SK-N-DZ (cell line): ENCODE measurements at regions not wholly inside any gene's neighbourhood (a gene's known extent, or its start where the extent isn't known, plus 50 kb on each side); places are given as distances from the start of the nearest gene placed in this dataset.

Source experiments
- DNase-seq: peaks from one replicate; pipeline ENCODE4 v3.0.0-alpha.2; 2015; ENCODE audit warnings: low spot score

DNA sequence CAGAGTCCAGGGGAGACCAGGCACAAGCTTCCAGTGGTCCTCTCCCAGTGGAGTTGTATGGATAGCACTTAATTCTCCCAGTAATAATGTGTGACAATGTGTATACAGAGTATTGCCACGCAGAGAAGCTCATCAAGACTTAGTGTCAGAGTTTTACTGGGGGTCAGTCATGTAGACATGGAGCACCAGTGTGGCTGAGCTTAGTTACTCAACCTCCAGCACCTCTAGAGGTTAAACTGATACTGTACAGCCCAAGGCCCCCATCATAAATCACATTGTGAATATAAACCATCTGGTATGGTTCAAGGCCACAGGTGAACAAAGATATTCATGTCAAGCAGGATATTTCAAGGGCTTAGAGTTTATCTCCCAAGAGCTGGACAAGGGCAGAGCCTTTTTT lies 378.1 kb upstream of the TMPO start:
- no peak for DNase-seq

DNA sequence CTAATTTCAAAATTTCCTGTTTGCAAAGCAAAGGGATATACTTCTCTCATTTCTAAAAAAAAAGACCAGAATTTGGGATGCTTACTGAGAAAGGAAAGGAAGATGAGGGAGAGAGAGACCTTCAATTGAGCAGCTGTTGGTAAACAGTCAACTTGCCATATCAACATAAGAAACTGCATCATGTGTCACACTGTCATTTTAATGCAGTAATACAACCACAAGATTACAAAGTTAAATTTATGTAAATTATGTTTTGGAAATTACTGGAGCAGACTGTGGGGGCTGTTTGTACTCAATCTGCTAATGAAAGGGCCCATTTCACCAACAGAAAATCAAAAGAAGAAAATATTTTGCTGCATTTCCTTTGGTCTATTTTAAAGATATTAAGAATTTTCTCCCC lies 370.4 kb upstream of the TMPO start:
- DNase-seq = no peak

- no peak for DNase-seq
These were observed 369.3 kb upstream of the TMPO start for GRCh38 chr12:98146043-98146442.

DNA sequence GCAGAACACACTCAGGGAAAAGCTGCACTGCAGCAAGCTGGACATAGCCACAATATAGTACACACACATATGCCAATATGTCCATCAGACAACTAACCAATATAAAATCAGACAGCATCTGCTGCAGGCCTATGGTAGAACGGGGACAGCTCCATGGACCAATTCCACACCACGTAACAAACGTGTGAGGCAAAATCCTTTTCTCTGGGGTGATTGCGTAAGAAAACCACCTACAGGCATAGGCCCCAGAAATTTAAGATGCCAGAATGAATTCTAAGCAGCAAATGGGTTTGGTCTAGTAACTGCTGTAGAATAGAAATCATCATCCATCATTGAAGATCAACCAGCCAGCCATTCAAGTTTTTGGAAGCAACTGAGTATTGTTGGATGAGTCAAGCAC lies 368.9 kb upstream of the TMPO start:
- no peak for DNase-seq

DNA sequence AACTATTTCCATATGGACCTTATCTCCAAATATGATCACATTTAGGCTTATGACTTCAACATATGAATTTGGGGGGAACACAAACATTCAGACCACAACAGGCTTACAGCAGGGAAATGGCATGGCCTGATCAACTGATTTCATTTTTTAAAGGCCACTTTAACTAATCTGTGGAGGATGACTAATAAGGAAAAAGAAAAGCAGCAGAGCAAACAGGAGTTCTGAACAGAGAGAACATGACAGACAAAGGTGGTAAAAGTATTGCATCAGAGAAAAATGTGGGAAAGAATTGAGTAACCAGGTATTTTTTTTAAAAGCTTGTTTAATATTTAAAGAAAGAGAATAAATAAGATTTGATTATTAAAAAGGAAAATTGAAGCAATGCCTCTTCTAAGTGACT lies 366.1 kb upstream of the TMPO start:
- no peak for DNase-seq

- DNase-seq = peak; percentile 11
These were observed 365.6 kb upstream of the TMPO start for GRCh38 chr12:98149691-98150210.

DNA sequence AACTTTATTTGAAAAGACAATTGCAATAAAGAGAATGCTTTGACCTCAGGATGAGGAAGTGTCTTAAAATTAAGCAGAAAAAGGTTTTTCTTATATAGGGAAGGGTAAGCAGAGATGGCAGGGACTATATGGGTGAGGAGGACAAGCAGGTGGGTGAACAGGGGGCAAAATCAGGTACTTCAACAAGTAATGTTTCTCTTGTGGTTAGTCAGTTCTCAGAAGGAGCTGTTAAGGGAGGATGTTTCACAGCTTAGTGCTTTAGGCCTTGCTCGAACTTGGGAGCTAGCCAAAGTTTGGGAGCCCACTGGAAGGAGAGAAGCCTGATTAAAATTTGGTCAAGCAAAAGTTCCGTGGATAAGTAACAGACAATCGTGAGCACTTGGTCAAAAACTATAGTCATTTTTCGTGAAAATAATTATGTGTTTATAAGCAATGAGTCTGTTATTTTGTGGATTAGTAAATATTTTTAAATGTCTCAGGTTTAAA lies 364.2 kb upstream of the TMPO start:
- no peak for DNase-seq

GRCh38 chr12:98151984-98152383 lies 363.4 kb upstream of the TMPO start:
- no peak for DNase-seq

DNA sequence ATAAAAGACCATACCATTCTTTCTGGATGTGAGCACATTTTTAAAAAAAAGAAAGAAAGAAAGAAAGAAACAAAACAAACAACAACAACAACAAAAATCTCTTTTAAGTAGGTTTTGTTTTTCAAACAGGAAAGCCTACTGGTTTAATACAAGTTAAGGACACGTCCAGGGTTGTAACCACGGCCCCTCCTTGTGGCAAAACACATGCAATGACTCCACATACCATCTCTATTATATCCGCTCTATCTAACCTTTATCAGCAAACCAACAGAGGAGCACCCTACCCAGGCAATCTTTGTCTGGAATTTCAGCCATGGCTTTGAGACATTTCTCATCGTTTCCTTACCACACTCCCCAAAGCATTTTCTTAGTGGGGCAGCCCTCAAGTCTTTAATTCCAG lies 360.5 kb upstream of the TMPO start:
- DNase-seq = peak; percentile 37

- no peak for DNase-seq
These were observed 358.7 kb upstream of the TMPO start for GRCh38 chr12:98156697-98157096.

- no peak for DNase-seq
These were observed 352.3 kb upstream of the TMPO start for GRCh38 chr12:98162906-98163678.

DNA sequence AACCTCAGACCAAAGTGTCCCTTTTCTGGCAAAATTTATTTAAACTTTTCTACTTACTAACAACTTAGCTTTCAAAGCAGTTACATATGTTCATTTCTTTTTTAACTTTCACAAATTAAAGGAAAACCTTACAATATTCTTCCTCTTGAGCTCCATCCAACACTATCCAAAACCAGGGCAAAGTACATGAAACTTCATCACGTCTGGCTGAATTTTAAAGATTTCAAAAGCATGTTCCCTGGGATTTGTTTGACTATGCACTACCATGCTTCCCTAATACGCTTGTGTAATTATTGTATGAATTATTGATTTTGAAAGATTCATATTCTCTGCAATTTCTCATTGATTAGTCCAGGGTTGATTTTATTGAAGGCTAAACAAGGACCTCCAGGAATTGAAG lies 343.1 kb upstream of the TMPO start:
- DNase-seq = no peak

DNA sequence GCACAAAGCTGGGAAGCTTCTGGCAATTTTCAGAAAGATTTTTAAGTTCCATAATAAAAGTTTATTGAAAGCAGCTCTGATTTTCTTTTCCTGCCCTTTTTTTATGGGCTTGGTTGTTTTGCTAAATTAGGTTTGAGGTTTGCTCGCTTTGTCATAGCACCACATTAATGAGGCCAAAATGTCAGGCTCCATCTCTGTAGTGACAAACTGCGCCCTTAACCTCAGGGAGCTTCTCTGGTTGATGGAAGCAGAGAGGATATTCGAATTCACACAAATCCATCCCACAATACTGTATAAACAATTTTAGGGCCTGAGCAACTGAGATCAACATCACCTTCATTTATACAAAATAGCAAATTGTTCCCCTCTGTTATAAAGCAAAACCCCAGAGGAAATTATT lies 342.6 kb upstream of the TMPO start:
- DNase-seq = no peak

- DNase-seq = no peak
These were observed 341.5 kb upstream of the TMPO start for GRCh38 chr12:98173773-98174427.

DNA sequence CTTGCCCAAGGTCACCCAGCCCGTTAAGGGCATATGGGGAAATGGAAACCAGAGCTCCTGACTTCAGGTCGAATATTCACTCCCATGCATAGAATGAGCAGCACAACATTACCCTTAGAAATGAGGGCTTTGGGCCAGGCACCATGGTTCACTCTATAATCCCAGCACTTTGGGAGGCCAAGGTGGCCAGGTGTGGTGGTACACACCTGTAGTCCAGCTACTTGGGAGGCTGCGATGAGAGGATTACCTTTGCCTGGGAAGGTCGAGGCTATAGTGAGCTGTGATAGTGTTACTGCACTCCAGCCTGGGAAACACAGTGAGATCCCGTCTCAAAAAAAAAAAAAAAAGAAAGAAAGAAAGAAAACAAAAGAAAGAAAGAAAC lies 341.0 kb upstream of the TMPO start:
- DNase-seq = no peak

DNA sequence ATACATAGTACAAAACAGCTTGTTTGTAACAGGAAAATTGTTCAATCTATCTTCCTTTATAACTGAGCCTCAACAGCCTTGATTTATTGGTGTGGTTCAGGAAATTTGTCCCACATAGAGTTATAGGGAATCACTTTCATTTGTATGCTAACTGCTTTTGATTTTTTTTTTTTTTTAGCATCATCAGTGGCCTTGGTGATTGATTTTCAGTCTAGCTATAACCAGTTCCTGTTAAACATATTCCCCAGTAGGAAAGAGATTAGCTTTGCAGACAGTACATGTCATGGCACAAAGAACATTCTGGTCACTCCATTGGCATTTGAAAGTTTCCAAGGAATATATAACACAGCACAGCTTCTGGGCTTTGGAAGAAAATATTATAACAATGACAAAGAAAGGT lies 337.3 kb upstream of the TMPO start:
- no peak for DNase-seq

GRCh38 chr12:98179151-98179550 lies 336.2 kb upstream of the TMPO start:
- DNase-seq = no peak

DNA sequence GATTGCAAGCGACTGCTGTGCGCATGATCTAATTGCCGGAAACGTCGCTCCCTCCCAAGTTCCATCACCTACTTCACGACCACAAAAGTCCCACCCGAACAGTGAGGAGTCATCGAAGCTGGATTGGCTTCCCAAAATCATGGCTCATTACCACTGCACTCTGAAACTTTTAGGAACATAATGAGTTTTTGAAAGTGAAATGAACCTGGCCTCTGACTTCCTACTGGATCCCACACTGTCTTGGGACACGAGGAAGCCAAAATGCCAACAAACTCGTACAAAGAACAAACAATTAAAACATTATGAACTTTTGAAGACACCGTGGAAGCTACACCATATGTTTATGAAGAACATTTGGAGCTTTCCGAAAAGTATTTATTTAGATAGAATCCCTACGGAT lies 334.8 kb upstream of the TMPO start:
- DNase-seq = no peak

DNA sequence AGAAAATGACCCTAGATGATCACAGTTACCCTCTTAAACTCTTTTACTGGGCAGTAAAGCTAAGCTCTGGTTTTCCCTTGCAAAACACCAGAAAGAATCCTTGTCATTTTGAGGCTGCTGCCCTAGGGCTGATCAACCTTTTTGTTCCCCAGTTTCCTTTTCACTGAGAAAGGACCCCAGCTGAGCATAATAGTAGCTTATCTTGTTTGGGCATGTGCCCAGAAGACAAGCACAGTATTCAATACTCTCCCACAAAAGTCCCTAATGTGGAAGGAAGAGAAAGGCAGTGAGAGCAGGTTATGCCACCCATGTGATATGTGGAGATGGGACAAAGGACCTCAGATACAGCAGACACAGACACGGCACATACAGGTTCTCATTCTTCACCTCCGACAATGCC lies 332.6 kb upstream of the TMPO start:
- DNase-seq = no peak

DNA sequence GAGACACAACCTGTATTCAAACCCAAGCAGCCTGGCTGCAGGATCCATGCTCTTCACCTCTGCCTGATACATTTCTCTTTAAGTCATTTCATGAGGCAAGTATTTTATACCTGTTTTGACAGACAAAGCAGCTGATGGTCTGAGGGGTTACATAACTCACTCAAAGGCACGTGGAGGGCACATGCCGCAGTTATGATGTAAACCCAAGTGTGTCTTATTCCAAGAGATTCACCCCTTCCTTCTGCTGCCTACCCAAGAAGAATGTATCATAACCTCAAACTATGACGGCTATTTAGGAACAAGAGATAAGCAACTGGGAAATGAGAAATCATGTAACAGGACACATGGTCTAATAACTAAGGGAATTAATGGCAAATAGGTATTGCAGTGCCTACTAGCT lies 329.8 kb upstream of the TMPO start:
- no peak for DNase-seq

- DNase-seq = no peak
These were observed 326.7 kb upstream of the TMPO start for GRCh38 chr12:98188650-98189077.

DNA sequence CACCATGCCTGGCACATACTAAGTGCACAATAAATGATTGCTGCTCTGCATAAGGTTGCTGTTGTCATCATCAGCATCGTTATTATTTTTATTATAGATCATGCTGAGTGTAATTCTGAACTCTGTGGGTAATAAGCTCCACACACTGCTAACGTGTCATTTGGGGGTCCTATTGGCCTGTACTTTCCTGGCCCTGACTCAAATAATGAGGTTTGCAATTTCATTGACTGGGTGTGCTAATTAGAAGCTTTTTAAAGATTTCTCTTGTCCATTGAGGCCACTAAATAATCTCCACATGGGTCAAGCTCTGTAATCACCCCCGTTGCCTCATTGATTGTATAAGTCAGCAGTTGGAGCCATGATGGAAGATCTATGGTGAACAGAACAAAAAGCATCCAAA lies 320.8 kb upstream of the TMPO start:
- DNase-seq = no peak
